Kidney (tissue), 13 donors: ENCODE measurements at regions not wholly inside any gene's neighbourhood (a gene's known extent, or its start where the extent isn't known, plus 50 kb on each side); places are given as distances from the start of the nearest gene placed in this dataset.

ENCODE experiments used
- DNase-seq, 5 donors: peaks; one replicate each; pipeline ENCODE4 v3.0.0-alpha.2; 2013 to 2020
- FAIRE-seq: peaks from 2 replicates; lab custom pipeline; 2012; peaks lifted over from hg19 to GRCh38; lab: Jason Lieb, UNC
- H3K27ac ChIP-seq, 2 donors: one replicate each; pipeline ENCODE4 v1.7.0; 2013; ENCODE audit warnings: low read depth in 2 of 2, low read length in 2 of 2, inconsistent platforms in 1 of 2
- H3K27me3 ChIP-seq: one replicate; pipeline ENCODE4 v1.7.1; 2013; ENCODE audit warnings: low read length, inconsistent platforms; ENCODE audit not compliant: control insufficient read depth, insufficient read depth
- H3K36me3 ChIP-seq, 3 donors: one replicate each; pipeline versions ENCODE4 v1.7.0 to v1.7.1; 2013; ENCODE audit warnings: low read length in 3 of 3, control low read depth in 1 of 3, inconsistent platforms in 1 of 3; ENCODE audit not compliant: insufficient read depth in 3 of 3, control insufficient read depth in 2 of 3
- H3K4me1 ChIP-seq, 3 donors: one replicate each; pipeline versions ENCODE4 v1.7.0 to v1.7.1; 2013; ENCODE audit warnings: low read length in 3 of 3, inconsistent platforms in 1 of 3, low read depth in 1 of 3; ENCODE audit not compliant: control insufficient read depth in 2 of 3, insufficient read depth in 2 of 3
- H3K4me3 ChIP-seq, 3 donors: one replicate each; pipeline versions ENCODE4 v1.7.0 to v1.8.1; 2013; ENCODE audit warnings: low read length in 3 of 3, control low read depth in 1 of 3, inconsistent platforms in 1 of 3
- H3K9ac ChIP-seq, 3 donors: one replicate each; pipeline versions ENCODE4 v1.7.0 to v1.7.1; 2013; ENCODE audit warnings: low read length in 3 of 3, control low read depth in 1 of 3, inconsistent platforms in 1 of 3
- H3K9me3 ChIP-seq, 3 donors: one replicate each; pipeline versions ENCODE4 v1.7.0 to v1.7.1; 2013; ENCODE audit warnings: low read length in 3 of 3, control low read depth in 1 of 3, inconsistent platforms in 1 of 3; ENCODE audit not compliant: control insufficient read depth in 2 of 3, insufficient read depth in 1 of 3
- CTCF ChIP-seq: IDR thresholded peaks from 3 replicates; pipeline ENCODE4 v1.5.1; 2012; ENCODE audit warnings: mild to moderate bottlenecking, moderate library complexity, borderline replicate concordance; ENCODE audit not compliant: insufficient read depth; ENCODE audit errors: extremely low read depth
- intact Hi-C: fragments of 100-400 bp; cut with DNase I; formaldehyde crosslinking; loops from one replicate; pipeline ENCODE4 v1.11.1; 2022
- donor health status: control.
- donor health status: control.
- donor health status: control.
- donor health status: control.
- donor health status: control.
- donor health status: DM: yes; HTN: yes; CAD: no.
- donor health status: Normal renal cell carcinoma (clear cell type).

GRCh38 chr10:42917821-42918220 is 135.2 kb downstream of the BMS1 start:
- intact Hi-C loops, result no loop called here
- no peaks in the 10 kb centered on the region for H3K36me3 ChIP-seq
- FAIRE-seq, result no peak

GRCh38 chr10:42921951-42922350 is 139.4 kb downstream of the BMS1 start:
- Histone ChIP-seq H3K36me3 (no peaks in the 10 kb centered on the region), H3K27ac (no peak overlapping the region), H3K27me3 (no peaks in the 10 kb centered on the region), H3K9ac (no peak overlapping the region), H3K4me3 (no peak overlapping the region), H3K4me1 (no peaks in the 10 kb centered on the region), H3K9me3 (no peaks in the 10 kb centered on the region)
- no peak for TF ChIP-seq CTCF
- DNase-seq (no peak), FAIRE-seq (no peak)
- intact Hi-C loops, result no loop called here

More at GRCh38 chr10:42917821-42918220, 135.2 kb downstream of the BMS1 start:
- H3K9ac ChIP-seq, result no peak overlapping the region
- no peak for DNase-seq
- no peak overlapping the region for H3K27ac ChIP-seq
- no peaks in the 10 kb centered on the region for H3K4me1 ChIP-seq
- H3K9me3 ChIP-seq, result peaks cover 0 to 7% (median 4%) of the 10 kb centered on the region in 3 donors
- H3K4me3 ChIP-seq, result no peak overlapping the region
- TF ChIP-seq CTCF, result no peak
- no peaks in the 10 kb centered on the region for H3K27me3 ChIP-seq

- no peak for FAIRE-seq
- intact Hi-C loops, result no loop called here
Observed at GRCh38 chr10:42924484-42924883, 141.9 kb downstream of the BMS1 start.

More at GRCh38 chr10:42924484-42924883, 141.9 kb downstream of the BMS1 start:
- no peak for TF ChIP-seq CTCF
- no peak overlapping the region for H3K27ac ChIP-seq
- no peak overlapping the region for H3K9ac ChIP-seq
- DNase-seq, result no peak
- H3K36me3 ChIP-seq, result no peaks in the 10 kb centered on the region
- no peaks in the 10 kb centered on the region for H3K27me3 ChIP-seq
- no peaks in the 10 kb centered on the region for H3K9me3 ChIP-seq
- H3K4me3 ChIP-seq, result no peak overlapping the region
- no peaks in the 10 kb centered on the region for H3K4me1 ChIP-seq
